MCF 10A (cell line): ENCODE measurements at regions not wholly inside any gene's neighbourhood (a gene's known extent, or its start where the extent isn't known, plus 50 kb on each side); places are given as distances from the start of the nearest gene placed in this dataset.
"Not testable (repeated sequence)": the region's sequence is repeated elsewhere in the genome, so short reads cannot be mapped to it uniquely, and the experiment has no call there.

Source experiments
- BruUV-seq: library from RNA; stranded (reverse); fragments of 400-500 nt; replicated peaks from 2 replicates; lab custom pipeline; 2021; lab: Mats Ljungman, UMichigan
- CTCF ChIA-PET: fragments of 300-600 bp; sonication (Branson Sonifier 250); formaldehyde crosslinking; extraction: SDS; loops from one replicate; lab custom pipeline; 2021; ENCODE audit warnings: antibody characterized with exemption, inconsistent platforms; lab: Yijun Ruan, JAX
- POLR2A ChIA-PET: fragments of 300-600, 350-650 bp; sonication (Branson Sonifier 250); formaldehyde crosslinking; extraction: SDS; loops from one replicate; lab custom pipeline; 2020; ENCODE audit warnings: antibody characterized with exemption, inconsistent platforms; lab: Yijun Ruan, JAX
- DNase-seq: peaks from one replicate; pipeline ENCODE4 v3.0.0-alpha.2; 2018; ENCODE audit not compliant: unreplicated experiment
- H3K27ac Mint-ChIP-seq: one replicate; pipeline ENCODE4 v1.8.0; 2022; ENCODE audit warnings: mild to moderate bottlenecking, low read depth, mixed read lengths; ENCODE audit not compliant: unreplicated experiment
- H3K27me3 Mint-ChIP-seq: one replicate; pipeline ENCODE4 v1.8.0; 2022; ENCODE audit warnings: mixed read lengths; ENCODE audit not compliant: insufficient read depth, unreplicated experiment
- H3K36me3 Mint-ChIP-seq: one replicate; pipeline ENCODE4 v1.8.0; 2022; ENCODE audit warnings: mild to moderate bottlenecking, moderate library complexity, mixed read lengths; ENCODE audit not compliant: insufficient read depth, unreplicated experiment
- H3K4me1 Mint-ChIP-seq: one replicate; pipeline ENCODE4 v1.8.0; 2022; ENCODE audit warnings: mixed read lengths; ENCODE audit not compliant: insufficient read depth, unreplicated experiment
- H3K4me3 Mint-ChIP-seq: one replicate; pipeline ENCODE4 v1.8.0; 2022; ENCODE audit warnings: mild to moderate bottlenecking, moderate library complexity, mixed read lengths; ENCODE audit not compliant: unreplicated experiment
- H3K9me3 Mint-ChIP-seq: one replicate; pipeline ENCODE4 v1.8.0; 2022; ENCODE audit warnings: mixed read lengths; ENCODE audit not compliant: unreplicated experiment
- intact Hi-C: fragments of 100-400 bp; cut with micrococcal nuclease; formaldehyde crosslinking; loops from 2 replicates; pipeline ENCODE4 v1.14.1; 2022
- TF ChIP-seq, protein P1 (sequence below): fragments of 200-600 bp; IDR thresholded peaks from one replicate; pipeline ENCODE4 v1.8.0; 2022; ENCODE audit warnings: antibody characterized with exemption, mild to moderate bottlenecking; ENCODE audit not compliant: unreplicated experiment

DNA sequence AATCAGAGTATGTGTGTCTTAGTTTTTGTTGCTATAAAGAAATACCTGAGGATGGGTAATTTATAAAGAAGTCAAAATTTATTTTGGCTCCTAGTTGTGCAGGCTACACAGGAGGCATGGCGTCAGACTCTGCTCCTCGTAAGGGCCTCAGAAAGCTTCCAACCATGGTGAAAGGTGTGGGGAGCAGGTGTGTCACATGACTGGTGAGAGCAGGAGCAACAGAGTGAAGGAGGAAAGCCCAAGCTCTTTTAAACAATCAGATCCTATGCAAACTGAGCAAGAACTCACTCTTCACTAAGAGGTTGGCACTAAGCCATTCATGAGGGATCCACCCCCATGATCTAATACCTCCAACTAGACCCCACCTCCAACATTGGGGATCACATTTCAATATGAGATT is 1524.3 kb downstream of the HACE1 start:
- CTCF ChIA-PET, result no interaction called here
- H3K27ac Mint-ChIP-seq, result no peak overlapping the region
- H3K27me3 Mint-ChIP-seq, result peaks cover 31% of the 10 kb centered on the region
- POLR2A ChIA-PET, result no interaction called here
- TF ChIP-seq, protein P1, sequence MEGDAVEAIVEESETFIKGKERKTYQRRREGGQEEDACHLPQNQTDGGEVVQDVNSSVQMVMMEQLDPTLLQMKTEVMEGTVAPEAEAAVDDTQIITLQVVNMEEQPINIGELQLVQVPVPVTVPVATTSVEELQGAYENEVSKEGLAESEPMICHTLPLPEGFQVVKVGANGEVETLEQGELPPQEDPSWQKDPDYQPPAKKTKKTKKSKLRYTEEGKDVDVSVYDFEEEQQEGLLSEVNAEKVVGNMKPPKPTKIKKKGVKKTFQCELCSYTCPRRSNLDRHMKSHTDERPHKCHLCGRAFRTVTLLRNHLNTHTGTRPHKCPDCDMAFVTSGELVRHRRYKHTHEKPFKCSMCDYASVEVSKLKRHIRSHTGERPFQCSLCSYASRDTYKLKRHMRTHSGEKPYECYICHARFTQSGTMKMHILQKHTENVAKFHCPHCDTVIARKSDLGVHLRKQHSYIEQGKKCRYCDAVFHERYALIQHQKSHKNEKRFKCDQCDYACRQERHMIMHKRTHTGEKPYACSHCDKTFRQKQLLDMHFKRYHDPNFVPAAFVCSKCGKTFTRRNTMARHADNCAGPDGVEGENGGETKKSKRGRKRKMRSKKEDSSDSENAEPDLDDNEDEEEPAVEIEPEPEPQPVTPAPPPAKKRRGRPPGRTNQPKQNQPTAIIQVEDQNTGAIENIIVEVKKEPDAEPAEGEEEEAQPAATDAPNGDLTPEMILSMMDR, result no peak
- intact Hi-C loops, result no loop called here
- H3K4me1 Mint-ChIP-seq, result no peaks in the 10 kb centered on the region
- no peaks in the 10 kb centered on the region for H3K9me3 Mint-ChIP-seq
- BruUV-seq, result no TSS peak
- DNase-seq, result peak; percentile 9
- H3K36me3 Mint-ChIP-seq, result no peaks in the 10 kb centered on the region
- H3K4me3 Mint-ChIP-seq, result no peak overlapping the region

DNA sequence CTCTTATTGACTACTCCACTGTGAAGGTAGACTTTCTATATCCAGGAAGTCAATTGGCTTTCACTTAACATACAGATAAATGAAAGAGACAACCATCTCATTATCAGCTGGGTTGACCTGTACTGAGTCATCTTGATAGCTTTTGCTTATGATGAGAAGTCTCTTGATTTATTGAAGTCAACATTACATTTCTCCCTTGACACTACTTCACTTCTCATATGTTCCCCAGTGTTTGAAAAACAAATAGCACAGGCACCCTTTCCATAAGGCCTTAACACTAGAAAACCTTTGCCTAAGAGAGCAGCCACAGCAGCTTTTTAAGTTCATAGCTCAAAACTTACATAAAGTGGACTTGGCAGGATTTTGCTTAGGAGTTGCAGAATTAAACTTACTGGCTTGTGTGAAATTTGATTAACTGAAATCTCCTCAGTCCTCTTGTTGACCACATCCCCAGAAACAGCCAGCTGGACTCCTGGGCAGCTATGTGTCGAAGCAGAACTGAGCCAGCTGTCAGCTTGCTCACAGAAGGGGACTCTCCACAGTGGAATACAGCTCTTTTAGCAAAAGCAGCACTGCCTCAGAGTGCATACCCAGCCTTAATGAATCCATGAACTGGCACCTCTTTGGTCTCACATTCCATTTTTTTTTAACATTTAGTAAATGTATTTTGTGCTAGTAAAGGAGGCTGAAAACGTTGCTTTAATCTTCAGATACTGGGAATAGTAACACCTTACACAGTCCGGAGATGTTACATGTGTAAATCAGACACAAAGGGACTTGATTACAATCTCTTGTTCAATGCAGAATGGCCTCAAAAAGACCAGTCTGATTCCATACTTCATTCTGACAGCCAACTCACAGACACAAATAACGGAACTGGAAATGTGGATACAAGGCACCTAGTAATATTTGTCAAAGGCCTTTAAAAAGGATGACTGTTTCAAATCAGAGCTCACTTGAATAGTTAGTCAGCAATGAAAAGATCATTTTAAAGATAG is 1532.7 kb downstream of the HACE1 start:
- no peaks in the 10 kb centered on the region for H3K36me3 Mint-ChIP-seq
- intact Hi-C loops, result no loop called here
- ChIA-PET POLR2A (no interaction called here), CTCF (interaction anchor here (0.7 kb wide), 3 partner anchors 25 to 999 kb away, joined by 3 read pairs; no protein-coding TSS in a partner anchor)
- peaks cover 11% of the 10 kb centered on the region for H3K27me3 Mint-ChIP-seq
- no TSS peak for BruUV-seq
- no peaks in the 10 kb centered on the region for H3K4me1 Mint-ChIP-seq
- no peak overlapping the region for H3K4me3 Mint-ChIP-seq
- TF ChIP-seq, protein P1, result no peak
- H3K9me3 Mint-ChIP-seq, result peaks cover 5% of the 10 kb centered on the region
- no peak for DNase-seq
- no peak overlapping the region for H3K27ac Mint-ChIP-seq

DNA sequence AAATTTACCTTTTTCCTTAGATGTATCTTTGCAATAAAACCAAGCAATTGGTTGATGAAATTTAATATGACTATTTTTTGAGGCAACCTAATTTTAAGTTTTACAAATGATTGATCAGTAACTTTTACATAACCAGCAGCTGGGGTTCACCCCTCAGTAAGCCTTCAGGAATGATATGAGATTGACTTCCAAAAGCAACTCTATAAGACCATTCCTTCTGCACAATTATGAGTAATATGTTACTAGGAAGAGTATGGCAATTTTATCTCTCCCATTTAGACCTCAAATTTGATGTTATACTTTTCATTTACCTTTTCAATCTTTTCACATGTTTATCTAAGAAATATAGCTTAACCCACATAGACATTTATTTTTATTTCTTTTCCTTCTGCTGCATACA is 1546.3 kb downstream of the HACE1 start:
- ChIA-PET CTCF (no interaction called here), POLR2A (no interaction called here)
- no peak for DNase-seq
- Mint-ChIP-seq H3K9me3 (no peaks in the 10 kb centered on the region), H3K36me3 (no peaks in the 10 kb centered on the region), H3K27me3 (no peaks in the 10 kb centered on the region), H3K4me3 (no peak overlapping the region), H3K4me1 (no peaks in the 10 kb centered on the region), H3K27ac (no peak overlapping the region)
- TF ChIP-seq, protein P1, result no peak
- no TSS peak for BruUV-seq
- intact Hi-C loops, result no loop called here

DNA sequence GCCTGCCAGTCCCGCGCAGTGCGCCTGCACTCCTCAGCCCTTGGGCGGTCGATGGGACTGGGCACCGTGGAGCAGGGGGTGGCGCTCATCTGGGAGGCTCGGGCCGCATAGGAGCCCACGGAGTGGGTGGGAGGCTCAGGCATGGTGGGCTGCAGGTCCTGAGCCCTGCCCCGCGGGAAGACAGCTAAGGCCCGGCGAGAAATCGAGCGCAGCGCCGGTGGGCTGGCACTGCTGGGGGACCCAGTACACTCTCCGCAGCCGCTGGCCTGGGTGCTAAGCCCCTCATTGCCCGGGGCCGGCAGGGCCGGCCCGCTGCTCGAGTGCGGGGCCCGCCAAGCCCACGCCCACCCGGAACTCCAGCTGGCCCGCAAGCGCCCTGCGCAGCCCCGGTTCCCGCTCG is 1565.3 kb downstream of the HACE1 start:
- H3K4me3 Mint-ChIP-seq, CTCF ChIA-PET, H3K36me3 Mint-ChIP-seq, intact Hi-C loops, BruUV-seq, H3K9me3 Mint-ChIP-seq, POLR2A ChIA-PET, DNase-seq, H3K27ac Mint-ChIP-seq, H3K27me3 Mint-ChIP-seq, H3K4me1 Mint-ChIP-seq: not testable (repeated sequence)
